Liver (tissue), 3 donors: ENCODE measurements at regions not wholly inside any gene's neighbourhood (a gene's known extent, or its start where the extent isn't known, plus 50 kb on each side); places are given as distances from the start of the nearest gene placed in this dataset.

Experiments
- CTCF ChIP-seq: fragments of 150-350 bp; IDR thresholded peaks from 2 replicates; pipeline ENCODE4 v1.5.1; 2017; ENCODE audit warnings: improper control_type of control experiment, low read depth, low read length; ENCODE audit not compliant: missing input control
- JUND ChIP-seq, 2 donors: IDR thresholded peaks; 2 replicates each; pipeline ENCODE4 v1.6.1; 2016; ENCODE audit warnings: antibody characterized with exemption in 2 of 2
- YY1 ChIP-seq: IDR thresholded peaks from 2 replicates; pipeline ENCODE4 v1.6.1; 2016; ENCODE audit warnings: antibody characterized with exemption, mild to moderate bottlenecking
- TF ChIP-seq, protein P1 (sequence below): IDR thresholded peaks from 2 replicates; pipeline ENCODE4 v1.6.1; 2016; ENCODE audit warnings: antibody characterized with exemption
- donor health status: healthy.
- donor health status: healthy.

DNA sequence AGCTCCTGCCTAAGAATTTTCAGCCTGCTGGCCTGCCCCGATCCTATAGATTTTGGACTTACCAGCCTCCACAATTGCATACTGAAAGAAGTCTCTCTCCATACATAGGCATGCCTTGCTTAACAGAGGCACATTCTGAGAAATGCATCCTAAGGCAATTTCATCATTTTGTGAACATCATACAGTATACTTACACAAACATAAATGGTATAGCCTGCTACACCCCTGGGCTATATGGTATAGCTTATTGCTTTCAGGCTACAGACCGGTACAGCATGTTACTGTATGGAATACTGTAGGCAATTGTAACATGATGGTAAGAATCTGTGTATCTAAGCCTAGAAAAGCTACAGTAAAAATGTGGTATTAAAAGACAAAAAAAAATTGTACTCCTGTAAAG lies 174.7 kb downstream of the NRIP1 start:
- TF ChIP-seq CTCF (no peak), YY1 (no peak), JUND (IDR thresholded peaks at IDR 0.05) (no peak)
- TF ChIP-seq, protein P1, sequence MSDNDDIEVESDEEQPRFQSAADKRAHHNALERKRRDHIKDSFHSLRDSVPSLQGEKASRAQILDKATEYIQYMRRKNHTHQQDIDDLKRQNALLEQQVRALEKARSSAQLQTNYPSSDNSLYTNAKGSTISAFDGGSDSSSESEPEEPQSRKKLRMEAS = no peak
